IMR-90 (cell line): ENCODE measurements at regions not wholly inside any gene's neighbourhood (a gene's known extent, or its start where the extent isn't known, plus 50 kb on each side); places are given as distances from the start of the nearest gene placed in this dataset.

Experiments
- ATAC-seq: fragments of 200-7000 bp; cut with Tn5 transposase; 2 replicates; pipeline ENCODE4 v1.9.1; 2020; ENCODE audit warnings: low read depth, mild to moderate bottlenecking, moderate library complexity
- BruUV-seq: library from RNA; stranded (reverse); fragments of 400-500 nt; replicated peaks from 2 replicates; lab custom pipeline; 2021; lab: Mats Ljungman, UMichigan
- CTCF ChIA-PET: fragments of 300-600 bp; formaldehyde crosslinking; extraction: SDS; loops from one replicate; lab custom pipeline; 2021; ENCODE audit warnings: antibody characterized with exemption; lab: Yijun Ruan, JAX
- POLR2A ChIA-PET: fragments of 300-600 bp; sonication (Branson Sonifier 250); formaldehyde crosslinking; loops from one replicate; lab custom pipeline; 2022; ENCODE audit warnings: antibody characterized with exemption; ENCODE audit not compliant: unreplicated experiment; lab: Charles Lee
- DNase-seq: peaks from one replicate; pipeline ENCODE4 v3.0.0; 2013
- H2AFZ ChIP-seq: replicated peaks from 2 replicates; pipeline ENCODE3; 2013; ENCODE audit warnings: low read length, mild to moderate bottlenecking; ENCODE audit not compliant: poor library complexity
- H2AK5ac ChIP-seq: 2 replicates; pipeline ENCODE4 v1.6.1; 2013; ENCODE audit warnings: low read depth, low read length, inconsistent platforms
- H2AK9ac ChIP-seq: replicated peaks from 2 replicates; pipeline ENCODE3; 2013; ENCODE audit warnings: mild to moderate bottlenecking, low read depth, low read length, moderate library complexity; ENCODE audit not compliant: poor library complexity
- H2BK120ac ChIP-seq: 2 replicates; pipeline ENCODE4 v1.6.1; 2013; ENCODE audit warnings: low read depth, low read length, inconsistent platforms
- H2BK15ac ChIP-seq: 3 replicates; pipeline ENCODE4 v1.6.1; 2013; ENCODE audit warnings: low read depth, low read length, inconsistent platforms
- H2BK20ac ChIP-seq: 2 replicates; pipeline ENCODE4 v1.6.1; 2013; ENCODE audit warnings: low read depth, mild to moderate bottlenecking, inconsistent platforms, low read length, moderate library complexity
- H2BK5ac ChIP-seq: 2 replicates; pipeline ENCODE4 v1.6.1; 2013; ENCODE audit warnings: mild to moderate bottlenecking, low read depth, low read length, inconsistent platforms; ENCODE audit not compliant: poor library complexity, severe bottlenecking
- H3K14ac ChIP-seq: replicated peaks from 2 replicates; pipeline ENCODE4 v1.6.1; 2013; ENCODE audit warnings: low read depth, low read length, inconsistent platforms
- H3K18ac ChIP-seq: 2 replicates; pipeline ENCODE4 v1.6.1; 2013; ENCODE audit warnings: low read depth, low read length, control low read depth
- H3K23ac ChIP-seq: 2 replicates; pipeline ENCODE4 v1.6.1; 2013; ENCODE audit warnings: low read depth, low read length, inconsistent platforms
- H3K27ac ChIP-seq: 2 replicates; pipeline ENCODE4 v1.5.1; 2013; ENCODE audit warnings: mild to moderate bottlenecking, control low read depth, low read length; ENCODE audit not compliant: insufficient read depth
- H3K27me3 ChIP-seq: 2 replicates; pipeline ENCODE4 v1.6.1; 2013; ENCODE audit warnings: low read length; ENCODE audit not compliant: control insufficient read depth, insufficient read depth
- H3K36me3 ChIP-seq: 2 replicates; pipeline ENCODE4 v1.6.1; 2013; ENCODE audit warnings: low read length, mixed read lengths; ENCODE audit not compliant: control insufficient read depth, insufficient read depth
- H3K4ac ChIP-seq: 2 replicates; pipeline ENCODE4 v1.6.1; 2013; ENCODE audit warnings: low read depth, low read length, inconsistent platforms
- H3K4me1 ChIP-seq: 2 replicates; pipeline ENCODE4 v1.6.1; 2013; ENCODE audit warnings: low read length, mixed read lengths; ENCODE audit not compliant: control insufficient read depth, insufficient read depth
- H3K4me2 ChIP-seq: 2 replicates; pipeline ENCODE4 v1.6.1; 2013; ENCODE audit warnings: low read depth, mild to moderate bottlenecking, control low read depth, low read length, moderate library complexity
- H3K4me3 ChIP-seq: 2 replicates; pipeline ENCODE4 v1.5.1; 2013; ENCODE audit warnings: low read depth, mild to moderate bottlenecking, control low read depth, low read length, moderate library complexity; ENCODE audit not compliant: insufficient read depth
- H3K56ac ChIP-seq: 2 replicates; pipeline ENCODE4 v1.6.1; 2013; ENCODE audit warnings: low read length, inconsistent platforms; ENCODE audit not compliant: insufficient read depth; ENCODE audit errors: extremely low read depth
- H3K79me1 ChIP-seq, 2 experiments: 2 replicates each; pipeline ENCODE4 v1.6.1; 2013; ENCODE audit warnings: low read length in 2 of 2, inconsistent platforms in 1 of 2, low read depth in 1 of 2
- H3K9ac ChIP-seq: 2 replicates; pipeline ENCODE4 v1.6.1; 2013; ENCODE audit warnings: low read depth, low read length, control low read depth
- H3K9me1 ChIP-seq: 2 replicates; pipeline ENCODE4 v1.6.1; 2013; ENCODE audit warnings: low read length, inconsistent platforms; ENCODE audit not compliant: insufficient read depth
- H3K9me3 ChIP-seq: 2 replicates; pipeline ENCODE4 v1.6.1; 2013; ENCODE audit warnings: low read length; ENCODE audit not compliant: control insufficient read depth, insufficient read depth
- H4K20me1 ChIP-seq: 2 replicates; pipeline ENCODE4 v1.6.1; 2013; ENCODE audit warnings: low read length, inconsistent platforms; ENCODE audit not compliant: insufficient read depth
- H4K5ac ChIP-seq: 2 replicates; pipeline ENCODE4 v1.6.1; 2013; ENCODE audit warnings: mild to moderate bottlenecking, low read depth, low read length, control low read depth
- H4K8ac ChIP-seq, 2 experiments: 2 replicates each; pipeline ENCODE4 v1.6.1; 2013; ENCODE audit warnings: low read depth in 2 of 2, low read length in 2 of 2, control low read depth in 1 of 2, inconsistent platforms in 1 of 2
- H4K91ac ChIP-seq: 2 replicates; pipeline ENCODE4 v1.6.1; 2013; ENCODE audit warnings: low read depth, low read length, inconsistent platforms; ENCODE audit not compliant: insufficient read depth
- BHLHE40 ChIP-seq: fragments of 150-350 bp; IDR thresholded peaks from 2 replicates; pipeline ENCODE4 v1.6.1; 2016; ENCODE audit warnings: mild to moderate bottlenecking, low read depth, low read length
- CEBPB ChIP-seq: IDR thresholded peaks from 2 replicates; pipeline ENCODE4 v1.6.1; 2012; ENCODE audit warnings: low read depth, low read length, improper control_type of control experiment
- CHD1 ChIP-seq: IDR thresholded peaks from 2 replicates; pipeline ENCODE4 v1.6.1; 2012; ENCODE audit warnings: low read depth, low read length, improper control_type of control experiment
- CTCF ChIP-seq: conservative IDR thresholded peaks from 2 replicates; pipeline ENCODE4 v1.5.1; 2012; ENCODE audit warnings: mild to moderate bottlenecking, low read depth, low read length, improper control_type of control experiment
- FOS ChIP-seq: fragments of 150-350 bp; IDR thresholded peaks from 2 replicates; pipeline ENCODE4 v1.6.1; 2016; ENCODE audit warnings: low read depth, low read length
- MAFK ChIP-seq: IDR thresholded peaks from 2 replicates; pipeline ENCODE4 v1.6.1; 2012; ENCODE audit warnings: low read depth, low read length, improper control_type of control experiment
- MAZ ChIP-seq: IDR thresholded peaks from 2 replicates; pipeline ENCODE4 v1.6.1; 2012; ENCODE audit warnings: low read depth, mild to moderate bottlenecking, low read length, improper control_type of control experiment, moderate library complexity, borderline replicate concordance
- MXI1 ChIP-seq: IDR thresholded peaks from 2 replicates; pipeline ENCODE4 v1.6.1; 2012; ENCODE audit warnings: low read depth, mild to moderate bottlenecking, low read length, moderate library complexity, borderline replicate concordance
- NFE2L2 ChIP-seq: fragments of 150-350 bp; IDR thresholded peaks from 2 replicates; pipeline ENCODE4 v1.6.1; 2016; ENCODE audit warnings: low read depth, mild to moderate bottlenecking, low read length
- POLR2A ChIP-seq: IDR thresholded peaks from 2 replicates; pipeline ENCODE4 v1.6.1; 2012; ENCODE audit warnings: mild to moderate bottlenecking, low read depth, low read length
- RAD21 ChIP-seq: IDR thresholded peaks from 2 replicates; pipeline ENCODE4 v1.6.1; 2012; ENCODE audit warnings: low read length, improper control_type of control experiment
- RCOR1 ChIP-seq: IDR thresholded peaks from 2 replicates; pipeline ENCODE4 v1.6.1; 2012; ENCODE audit warnings: mild to moderate bottlenecking, low read length, improper control_type of control experiment; ENCODE audit not compliant: insufficient replicate concordance
- RFX5 ChIP-seq: IDR thresholded peaks from 2 replicates; pipeline ENCODE4 v1.8.0; 2012; ENCODE audit warnings: low read depth, mild to moderate bottlenecking, low read length, moderate library complexity
- SMC3 ChIP-seq: fragments of 150-350 bp; IDR thresholded peaks from 2 replicates; pipeline ENCODE4 v1.6.1; 2016; ENCODE audit warnings: low read depth, mild to moderate bottlenecking, antibody characterized with exemption, low read length, moderate library complexity
- WGBS, 2 experiments: methylation state at CpG; one replicate each; pipeline versions ENCODE4 v1.1.5 to v1.1.7; 2013; ENCODE audit warnings: missing lambda C conversion rate in 2 of 2; ENCODE audit not compliant: insufficient read length in 1 of 2; ENCODE audit errors: extremely low coverage in 2 of 2; 5-methylcytosine and 5-hydroxymethylcytosine counted together
- dilution Hi-C: fragments of 300-500 bp; cut with HindIII; formaldehyde crosslinking; loops from one replicate; pipeline ENCODE4 v1.14.3; 2018; ENCODE audit warnings: low sequenced_read_pairs; ENCODE audit not compliant: unreplicated experiment
- in situ Hi-C: fragments of 300-500 bp; cut with MboI; formaldehyde crosslinking; loops from 3 replicates; pipeline ENCODE4 v1.14.3; 2019; ENCODE audit warnings: low sequenced_read_pairs, inconsistent platforms, mixed read lengths
- intact Hi-C: fragments of 100-400 bp; cut with micrococcal nuclease; formaldehyde crosslinking; loops from 2 replicates; pipeline ENCODE4 v1.10.0; 2022
- TF ChIP-seq, protein P1 (sequence below): fragments of 150-350 bp; IDR thresholded peaks from 2 replicates; pipeline ENCODE4 v1.6.1; 2017; ENCODE audit warnings: mild to moderate bottlenecking, antibody characterized with exemption, low read length, low read depth
- TF ChIP-seq, protein P2 (sequence below): fragments of 150-350 bp; IDR thresholded peaks from 2 replicates; pipeline ENCODE4 v1.6.1; 2016; ENCODE audit warnings: low read depth, mild to moderate bottlenecking, low read length, moderate library complexity, borderline replicate concordance

DNA sequence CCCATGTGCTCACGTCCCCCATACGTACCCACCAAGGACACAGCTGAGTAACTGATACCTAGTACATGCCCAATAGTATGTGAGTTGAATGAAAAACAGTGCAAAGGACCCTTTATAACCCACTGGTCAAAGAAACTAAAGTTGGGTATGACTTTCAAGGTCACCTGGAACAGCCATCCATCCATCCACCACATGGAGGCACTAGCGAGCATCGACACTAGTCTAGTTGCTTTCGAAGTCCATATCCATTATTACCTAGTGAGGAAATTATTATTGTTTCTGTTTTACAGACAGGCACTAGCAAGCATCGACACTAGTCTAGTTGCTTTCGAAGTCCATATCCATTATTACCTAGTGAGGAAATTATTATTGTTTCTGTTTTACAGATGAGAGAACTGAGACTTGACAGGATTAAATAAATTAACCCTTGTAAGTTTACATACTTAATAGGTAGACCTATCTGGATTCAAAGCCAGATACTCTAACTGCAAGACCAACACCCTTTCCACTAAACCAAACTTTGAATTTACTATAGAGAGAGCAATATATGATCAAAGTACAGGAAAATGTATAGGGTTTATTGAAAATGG, 233.7 kb downstream of the METTL4 start:
- in situ Hi-C loops (loop anchor here (5.0 kb wide), 1 partner anchor 200 kb away; no protein-coding TSS in a partner anchor), dilution Hi-C loops (no loop called here), intact Hi-C loops (loop anchor here (1.0 to 10.0 kb wide), 3 partner anchors 130 to 1473 kb away; no protein-coding TSS in a partner anchor)
- no peak overlapping the region for H2BK120ac ChIP-seq
- H2AK5ac ChIP-seq, result no peak overlapping the region; the same call in 1 of the 2 replicates
- H3K27me3 ChIP-seq, result peaks cover 3% of the 10 kb centered on the region
- H3K4ac ChIP-seq, result 0 out of 2 replicates have a peak overlapping the region, but pooled peaks have one; percentile 6
- ChIA-PET POLR2A (no interaction called here), CTCF (no interaction called here)
- H2BK15ac ChIP-seq, result no peak overlapping the region
- no peaks in the 10 kb centered on the region for H4K20me1 ChIP-seq
- no peaks in the 10 kb centered on the region for H3K36me3 ChIP-seq
- no peak overlapping the region for H3K4me3 ChIP-seq
- no peaks in the 10 kb centered on the region for H3K4me1 ChIP-seq
- no peak overlapping the region for H3K9ac ChIP-seq
- no peak overlapping the region for H2BK5ac ChIP-seq
- TF ChIP-seq BHLHE40, result no peak
- TF ChIP-seq RCOR1, result no peak
- peak; percentile 66 for TF ChIP-seq RAD21
- no peak for TF ChIP-seq MAZ
- no peak for TF ChIP-seq FOS
- TF ChIP-seq CEBPB, result no peak
- no peak for TF ChIP-seq MAFK
- TF ChIP-seq MXI1, result no peak
- no peak for TF ChIP-seq POLR2A
- TF ChIP-seq CHD1, result no peak
- TF ChIP-seq RFX5, result no peak
- TF ChIP-seq CTCF, result peak; percentile 63
- TF ChIP-seq, protein P1, sequence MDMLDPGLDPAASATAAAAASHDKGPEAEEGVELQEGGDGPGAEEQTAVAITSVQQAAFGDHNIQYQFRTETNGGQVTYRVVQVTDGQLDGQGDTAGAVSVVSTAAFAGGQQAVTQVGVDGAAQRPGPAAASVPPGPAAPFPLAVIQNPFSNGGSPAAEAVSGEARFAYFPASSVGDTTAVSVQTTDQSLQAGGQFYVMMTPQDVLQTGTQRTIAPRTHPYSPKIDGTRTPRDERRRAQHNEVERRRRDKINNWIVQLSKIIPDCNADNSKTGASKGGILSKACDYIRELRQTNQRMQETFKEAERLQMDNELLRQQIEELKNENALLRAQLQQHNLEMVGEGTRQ, result no peak
- no peak for TF ChIP-seq NFE2L2
- TF ChIP-seq, protein P2, sequence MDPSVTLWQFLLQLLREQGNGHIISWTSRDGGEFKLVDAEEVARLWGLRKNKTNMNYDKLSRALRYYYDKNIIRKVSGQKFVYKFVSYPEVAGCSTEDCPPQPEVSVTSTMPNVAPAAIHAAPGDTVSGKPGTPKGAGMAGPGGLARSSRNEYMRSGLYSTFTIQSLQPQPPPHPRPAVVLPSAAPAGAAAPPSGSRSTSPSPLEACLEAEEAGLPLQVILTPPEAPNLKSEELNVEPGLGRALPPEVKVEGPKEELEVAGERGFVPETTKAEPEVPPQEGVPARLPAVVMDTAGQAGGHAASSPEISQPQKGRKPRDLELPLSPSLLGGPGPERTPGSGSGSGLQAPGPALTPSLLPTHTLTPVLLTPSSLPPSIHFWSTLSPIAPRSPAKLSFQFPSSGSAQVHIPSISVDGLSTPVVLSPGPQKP, result no peak
- TF ChIP-seq SMC3, result peak; percentile 79
- no peak overlapping the region for H3K18ac ChIP-seq
- H4K8ac ChIP-seq, result no peak overlapping the region
- no peaks in the 10 kb centered on the region for H3K79me1 ChIP-seq
- no TSS peak for BruUV-seq
- H3K23ac ChIP-seq, result no peak overlapping the region
- H3K27ac ChIP-seq, result no peak overlapping the region
- H2AK9ac ChIP-seq, result no peak overlapping the region
- peak; percentile 79 for ATAC-seq
- H2BK20ac ChIP-seq, result no peak overlapping the region
- no peak overlapping the region for H4K91ac ChIP-seq
- H3K9me1 ChIP-seq, result peaks cover 3% of the 10 kb centered on the region; the same call in 1 of the 2 replicates
- no CpG with 5 or more reads among the region's 7 CpGs for WGBS, 2 experiments
- H3K14ac ChIP-seq, result no peak overlapping the region
- H3K56ac ChIP-seq, result no peak overlapping the region
- no peak overlapping the region for H3K4me2 ChIP-seq
- no peaks in the 10 kb centered on the region for H3K9me3 ChIP-seq
- H4K5ac ChIP-seq, result no peak overlapping the region
- DNase-seq, result peak; percentile 50
- H2AFZ ChIP-seq, result peak overlapping the region; percentile 24
